Vagina (tissue), 2 donors: ENCODE measurements at regions not wholly inside any gene's neighbourhood (a gene's known extent, or its start where the extent isn't known, plus 50 kb on each side); places are given as distances from the start of the nearest gene placed in this dataset.

Experiments
- CTCF ChIP-seq, 3 experiments: fragments of 450-650 bp in 2 of 3; fragments of 200-600 bp in 1 of 3; sonication (generic) in 1 of 3; IDR thresholded peaks; one replicate each; pipeline ENCODE4 v1.5.1; 2017 to 2019; ENCODE audit warnings: antibody characterized with exemption in 3 of 3, mild to moderate bottlenecking in 2 of 3, moderate library complexity in 2 of 3
- POLR2A ChIP-seq, 2 donors: fragments of 450-650 bp; IDR thresholded peaks; one replicate each; pipeline ENCODE4 v1.6.1; 2017; ENCODE audit warnings: antibody characterized with exemption in 2 of 2, mild to moderate bottlenecking in 2 of 2, moderate library complexity in 2 of 2
- POLR2AphosphoS5 ChIP-seq, 2 donors: sonication (generic); formaldehyde crosslinking; IDR thresholded peaks; one replicate each; pipeline ENCODE4 v1.9.0; 2017; ENCODE audit warnings: antibody characterized with exemption in 2 of 2, mild to moderate bottlenecking in 2 of 2, low read depth in 1 of 2; ENCODE audit not compliant: insufficient read depth in 1 of 2

DNA sequence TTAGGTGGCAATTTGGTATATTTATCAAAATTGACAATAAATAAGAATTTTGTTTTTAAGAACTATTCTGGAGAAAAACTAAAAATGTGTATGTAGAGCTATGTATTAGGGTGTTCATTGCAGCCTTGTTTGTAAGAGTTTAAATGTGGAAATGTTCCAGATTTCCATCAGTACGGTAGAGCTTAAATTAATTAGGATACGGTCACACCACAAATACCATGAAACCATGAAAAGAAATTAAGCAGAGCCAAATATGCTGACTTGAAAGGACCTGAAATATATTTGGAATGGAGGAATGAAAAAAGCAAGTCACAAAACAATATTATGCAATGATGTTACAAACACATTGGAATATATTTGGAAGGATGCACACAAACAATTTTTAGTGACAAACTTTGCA, 64.6 kb downstream of the ACTBL2 start:
- TF ChIP-seq POLR2A (IDR thresholded peaks at IDR 0.05): no peak
- TF ChIP-seq CTCF (IDR thresholded peaks at IDR 0.05): no peak
- TF ChIP-seq POLR2AphosphoS5 (IDR thresholded peaks at IDR 0.05; ENCODE audit: insufficient read depth in 1 of 2, low read depth in 1 of 2): no peak
